ENCODE measurements at regions not wholly inside any gene's neighbourhood (a gene's known extent, or its start where the extent isn't known, plus 50 kb on each side); places are given as distances from the start of the nearest gene placed in this dataset.

DNA sequence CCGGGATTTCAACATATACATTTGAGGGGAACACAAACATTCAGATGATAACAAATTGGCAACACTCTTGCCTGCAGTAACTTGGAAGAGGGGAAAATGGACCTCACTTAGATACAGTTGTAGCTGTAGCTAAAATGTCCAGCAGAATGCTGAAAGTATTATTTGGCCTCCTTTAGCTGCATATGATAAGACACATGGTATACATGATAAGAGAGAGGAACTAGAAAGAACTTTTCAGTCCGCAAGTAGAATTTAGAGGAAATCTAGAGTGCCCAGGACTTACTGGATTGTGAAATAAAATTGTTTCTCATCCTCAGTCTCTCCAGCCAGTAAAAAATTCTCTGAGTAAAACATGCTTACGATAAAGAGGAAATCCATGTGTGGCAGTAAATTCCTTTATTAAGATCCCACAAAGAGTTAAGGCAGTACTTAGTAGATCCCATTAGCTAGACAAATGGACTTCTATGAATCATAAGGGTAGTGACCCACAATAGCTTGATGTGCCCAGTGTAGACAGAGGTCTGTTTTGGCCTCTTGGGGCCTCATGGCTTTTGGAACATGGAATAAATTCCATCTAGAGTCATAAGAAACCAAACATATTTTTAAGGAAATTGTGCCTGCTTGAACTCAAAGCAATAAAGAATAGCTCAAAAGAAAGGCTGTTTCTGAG is 87.9 kb upstream of the RBM24 start:
- Histone ChIP-seq H4K91ac (replicated peaks; ENCODE audit: insufficient read length, low read length) (no peak overlapping the region), H3K4me1 (replicated peaks in 1 of 4; ENCODE audit: control insufficient read depth in 3 of 4, insufficient read depth in 4 of 4, low read length in 3 of 4) (no peaks in the 10 kb centered on the region), H2BK120ac (replicated peaks; ENCODE audit: low read depth, low read length) (no peak overlapping the region), H3K27ac (ENCODE audit: low read depth, low read length) (no peak overlapping the region), H3K36me3 (ENCODE audit: control insufficient read depth in 2 of 4, insufficient read depth in 4 of 4, low read length in 3 of 4) (no peaks in the 10 kb centered on the region), H3K4me2 (ENCODE audit: insufficient read depth in 1 of 2, low read depth in 2 of 2, low read length in 2 of 2) (no peak overlapping the region), H3K18ac (ENCODE audit: extremely low read depth, low read length) (no peak overlapping the region), H3K79me1 (ENCODE audit: low read depth, low read length) (no peaks in the 10 kb centered on the region), H3K9me3 (ENCODE audit: insufficient read depth in 2 of 2, low read depth in 1 of 2, low read length in 1 of 2) (no peaks in the 10 kb centered on the region), H3K14ac (ENCODE audit: insufficient read length) (no peak overlapping the region), H2AK5ac (ENCODE audit: low read depth, low read length) (no peak overlapping the region), H3K4ac (replicated peaks; ENCODE audit: insufficient read length, low read depth, low read length) (no peak overlapping the region), H3K56ac (replicated peaks; ENCODE audit: insufficient read length, low read depth, low read length) (no peak overlapping the region), H2BK20ac (ENCODE audit: low read length) (no peak overlapping the region), H3K4me3 (ENCODE audit: extremely low read depth in 1 of 4, insufficient read depth in 2 of 4, low read depth in 3 of 4, low read length in 4 of 4) (no peak overlapping the region), H2BK5ac (ENCODE audit: low read depth, low read length) (no peak overlapping the region), H3K79me2 (ENCODE audit: control insufficient read depth in 1 of 2, insufficient read depth in 2 of 2, low read length in 2 of 2) (no peaks in the 10 kb centered on the region), H4K5ac (ENCODE audit: insufficient read length, low read depth, low read length) (no peak overlapping the region), H4K8ac (ENCODE audit: extremely low read depth, insufficient read depth, low read length) (no peak overlapping the region), H2BK15ac (ENCODE audit: low read length) (no peak overlapping the region), H3K23ac (ENCODE audit: insufficient read length) (no peak overlapping the region), H3K9ac (replicated peaks in 1 of 4; ENCODE audit: extremely low read depth in 1 of 4, low read depth in 3 of 4, low read length in 3 of 4) (no peak overlapping the region), H2AFZ (ENCODE audit: low read length) (no peak overlapping the region), H2BK12ac (ENCODE audit: low read depth, low read length) (no peak overlapping the region), H3K27me3 (replicated peaks in 1 of 4; ENCODE audit: control insufficient read depth in 3 of 4, extremely low read depth in 1 of 4, insufficient read depth in 3 of 4, low read length in 3 of 4) (no peaks in the 10 kb centered on the region), H3K23me2 (ENCODE audit: low read depth, low read length) (no peaks in the 10 kb centered on the region), H4K20me1 (replicated peaks in 1 of 2; ENCODE audit: control insufficient read depth in 1 of 2, insufficient read depth in 2 of 2, low read length in 2 of 2) (no peaks in the 10 kb centered on the region)
- CTCF ChIA-PET (ENCODE audit: partially characterized antibody), result interaction anchor here (0.9 kb wide), 1 partner anchor 20 kb away, joined by 3 read pairs; no protein-coding TSS in a partner anchor
- 87% methylated on average over 3 of the region's 3 CpGs; no CpG with 5 or more reads in 1 of the 2 experiments for WGBS, 2 experiments (ENCODE audit: extremely low coverage in 1 of 2, insufficient coverage in 1 of 2, insufficient read length in 1 of 2, insufficient replicate concordance in 2 of 2, low coverage in 1 of 2, low lambda C conversion rate in 2 of 2, missing lambda C conversion rate in 1 of 2)
- TF ChIP-seq CTBP2 (IDR thresholded peaks at IDR 0.05; ENCODE audit: borderline replicate concordance, insufficient read depth, insufficient read length, low read length), result no peak
- DNase-seq (ENCODE audit: low read depth in 1 of 2, low spot score in 2 of 2) (no peak), FAIRE-seq (no peak)
- POLR2A ChIA-PET (ENCODE audit: partially characterized antibody), result no interaction called here
